Peyer's patch (tissue), 4 donors: ENCODE measurements at regions not wholly inside any gene's neighbourhood (a gene's known extent, or its start where the extent isn't known, plus 50 kb on each side); places are given as distances from the start of the nearest gene placed in this dataset.

Experiments
- POLR2A ChIP-seq, 2 donors: fragments of 450-650 bp; IDR thresholded peaks; one replicate each; pipeline ENCODE4 v1.5.1; 2017; ENCODE audit warnings: antibody characterized with exemption in 2 of 2, mild to moderate bottlenecking in 2 of 2, moderate library complexity in 2 of 2
- TF ChIP-seq, protein P1 (sequence below), 6 experiments: fragments of 450-650 bp in 4 of 6; fragments of 200-600 bp in 2 of 6; sonication (generic) in 1 of 6; IDR thresholded peaks; one replicate each; pipeline ENCODE4 v1.5.1; 2017 to 2019; ENCODE audit warnings: antibody characterized with exemption in 6 of 6, mild to moderate bottlenecking in 3 of 6, moderate library complexity in 1 of 6

DNA sequence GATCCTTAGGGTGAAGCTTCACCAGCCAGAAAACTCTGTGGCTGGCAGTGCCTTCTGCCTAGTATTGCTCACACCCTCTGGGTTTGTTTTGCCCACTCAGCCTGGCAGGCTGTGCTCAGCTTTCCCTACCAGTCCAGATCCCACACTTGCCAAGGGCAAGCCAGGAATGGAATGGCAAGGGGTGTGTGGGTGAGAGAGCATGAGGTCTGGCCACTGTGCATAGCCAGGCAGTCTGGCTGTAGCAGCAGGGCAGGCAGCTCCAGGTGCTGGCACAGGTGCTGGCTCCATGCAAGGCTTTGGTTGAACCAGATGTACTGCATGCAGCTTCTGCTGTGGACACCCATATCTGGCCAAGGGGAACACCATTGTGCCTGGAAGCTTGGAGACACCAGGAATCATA, 1720.3 kb downstream of the HACE1 start:
- TF ChIP-seq, protein P1, sequence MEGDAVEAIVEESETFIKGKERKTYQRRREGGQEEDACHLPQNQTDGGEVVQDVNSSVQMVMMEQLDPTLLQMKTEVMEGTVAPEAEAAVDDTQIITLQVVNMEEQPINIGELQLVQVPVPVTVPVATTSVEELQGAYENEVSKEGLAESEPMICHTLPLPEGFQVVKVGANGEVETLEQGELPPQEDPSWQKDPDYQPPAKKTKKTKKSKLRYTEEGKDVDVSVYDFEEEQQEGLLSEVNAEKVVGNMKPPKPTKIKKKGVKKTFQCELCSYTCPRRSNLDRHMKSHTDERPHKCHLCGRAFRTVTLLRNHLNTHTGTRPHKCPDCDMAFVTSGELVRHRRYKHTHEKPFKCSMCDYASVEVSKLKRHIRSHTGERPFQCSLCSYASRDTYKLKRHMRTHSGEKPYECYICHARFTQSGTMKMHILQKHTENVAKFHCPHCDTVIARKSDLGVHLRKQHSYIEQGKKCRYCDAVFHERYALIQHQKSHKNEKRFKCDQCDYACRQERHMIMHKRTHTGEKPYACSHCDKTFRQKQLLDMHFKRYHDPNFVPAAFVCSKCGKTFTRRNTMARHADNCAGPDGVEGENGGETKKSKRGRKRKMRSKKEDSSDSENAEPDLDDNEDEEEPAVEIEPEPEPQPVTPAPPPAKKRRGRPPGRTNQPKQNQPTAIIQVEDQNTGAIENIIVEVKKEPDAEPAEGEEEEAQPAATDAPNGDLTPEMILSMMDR (IDR thresholded peaks at IDR 0.05): no peak
- TF ChIP-seq POLR2A (IDR thresholded peaks at IDR 0.05): no peak
